ENCODE measurements at regions not wholly inside any gene's neighbourhood (a gene's known extent, or its start where the extent isn't known, plus 50 kb on each side); places are given as distances from the start of the nearest gene placed in this dataset.

GRCh38 chr2:56981554-56981953, 797.8 kb downstream of the CCDC85A start:
- no peak overlapping the region for H3K4me3 ChIP-seq
- H3K9ac ChIP-seq, result no peak overlapping the region
- in situ Hi-C loops (cut with MboI), result no loop called here
- H3K9me3 ChIP-seq (ENCODE audit: low read depth), result no peaks in the 10 kb centered on the region
- no peaks in the 10 kb centered on the region for H3K27me3 ChIP-seq (replicated peaks; ENCODE audit: insufficient read depth)
- peak; percentile 34 for DNase-seq
- WGBS, 2 experiments (ENCODE audit: low coverage in 1 of 2, low lambda C conversion rate in 2 of 2, missing lambda C conversion rate in 2 of 2), result 35 to 54% methylated on average over 4 of the region's 4 CpGs
- H2AFZ ChIP-seq, result no peak overlapping the region
- no peaks in the 10 kb centered on the region for H3K79me2 ChIP-seq (ENCODE audit: insufficient read depth)
- H3F3A ChIP-seq (ENCODE audit: insufficient read depth), result no peaks in the 10 kb centered on the region
- no peaks in the 10 kb centered on the region for H3K36me3 ChIP-seq (ENCODE audit: low read depth)
- H3K9me2 ChIP-seq (ENCODE audit: insufficient read depth), result no peaks in the 10 kb centered on the region
- H3K4me2 ChIP-seq (ENCODE audit: unreplicated experiment), result no peak overlapping the region
- no peaks in the 10 kb centered on the region for H4K20me1 ChIP-seq (ENCODE audit: insufficient read depth)
- no peak for TF ChIP-seq EZH2phosphoT487 (IDR thresholded peaks at IDR 0.05; ENCODE audit: insufficient read depth, low read depth)
- no peak for TF ChIP-seq EZH2 (IDR thresholded peaks at IDR 0.05; ENCODE audit: insufficient read depth, poor library complexity, severe bottlenecking)
- H3K27ac ChIP-seq, result no peak overlapping the region
- H3K4me1 ChIP-seq (ENCODE audit: insufficient read depth), result no peaks in the 10 kb centered on the region

- no peak overlapping the region for H3K27ac ChIP-seq
- in situ Hi-C loops (cut with MboI), result no loop called here
- H3K9me2 ChIP-seq (ENCODE audit: insufficient read depth), result no peaks in the 10 kb centered on the region
- no peaks in the 10 kb centered on the region for H3K79me2 ChIP-seq (ENCODE audit: insufficient read depth)
- H3F3A ChIP-seq (ENCODE audit: insufficient read depth), result no peaks in the 10 kb centered on the region
- H3K4me3 ChIP-seq, result no peak overlapping the region
- TF ChIP-seq EZH2 (IDR thresholded peaks at IDR 0.05; ENCODE audit: insufficient read depth, poor library complexity, severe bottlenecking) (no peak), EZH2phosphoT487 (IDR thresholded peaks at IDR 0.05; ENCODE audit: insufficient read depth, low read depth) (no peak)
- no peak overlapping the region for H3K4me2 ChIP-seq (ENCODE audit: unreplicated experiment)
- H4K20me1 ChIP-seq (ENCODE audit: insufficient read depth), result no peaks in the 10 kb centered on the region
- no peaks in the 10 kb centered on the region for H3K9me3 ChIP-seq (ENCODE audit: low read depth)
- H3K27me3 ChIP-seq (replicated peaks; ENCODE audit: insufficient read depth), result no peaks in the 10 kb centered on the region
- no peak for DNase-seq
- no peak overlapping the region for H3K9ac ChIP-seq
- H3K36me3 ChIP-seq (ENCODE audit: low read depth), result no peaks in the 10 kb centered on the region
- H2AFZ ChIP-seq, result no peak overlapping the region
- H3K4me1 ChIP-seq (ENCODE audit: insufficient read depth), result no peaks in the 10 kb centered on the region
These were observed 801.8 kb downstream of the CCDC85A start for GRCh38 chr2:56985609-56986008.

DNA sequence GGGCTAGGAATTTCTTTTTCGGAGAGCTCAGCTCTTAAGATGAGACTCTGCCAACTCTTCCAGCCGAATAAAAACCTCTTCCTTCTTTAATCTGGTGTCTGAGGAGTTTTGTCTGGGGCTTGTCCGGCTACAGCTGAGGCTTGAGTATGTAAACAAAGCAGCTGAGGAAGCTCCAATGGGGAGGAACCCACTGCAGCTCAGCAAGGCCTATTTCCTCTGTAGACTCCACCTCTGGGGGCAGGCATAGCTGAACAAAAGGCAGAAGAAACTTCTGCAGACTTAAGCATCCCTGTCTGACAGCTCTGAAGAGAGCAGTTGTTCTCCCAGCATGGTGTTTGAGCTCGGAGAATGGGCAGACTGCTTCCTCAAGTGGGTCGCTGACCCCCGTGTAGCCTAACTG, 838.7 kb downstream of the CCDC85A start:
- H3K4me2 ChIP-seq (ENCODE audit: unreplicated experiment), result no peak overlapping the region
- peak; percentile 5 for DNase-seq
- no peaks in the 10 kb centered on the region for H3K9me3 ChIP-seq (ENCODE audit: low read depth)
- no peak overlapping the region for H3K9ac ChIP-seq
- no peak overlapping the region for H3K27ac ChIP-seq
- H3K36me3 ChIP-seq (ENCODE audit: low read depth), result no peaks in the 10 kb centered on the region
- in situ Hi-C loops (cut with MboI), result no loop called here
- H4K20me1 ChIP-seq (ENCODE audit: insufficient read depth), result no peaks in the 10 kb centered on the region
- H3F3A ChIP-seq (ENCODE audit: insufficient read depth), result no peaks in the 10 kb centered on the region
- no peaks in the 10 kb centered on the region for H3K79me2 ChIP-seq (ENCODE audit: insufficient read depth)
- H3K27me3 ChIP-seq (replicated peaks; ENCODE audit: insufficient read depth), result no peaks in the 10 kb centered on the region
- H3K4me1 ChIP-seq (ENCODE audit: insufficient read depth), result no peaks in the 10 kb centered on the region
- 0 out of 2 replicates have a peak overlapping the region, but pooled peaks have one; percentile 44 for H2AFZ ChIP-seq
- no peaks in the 10 kb centered on the region for H3K9me2 ChIP-seq (ENCODE audit: insufficient read depth)
- no peak for TF ChIP-seq EZH2 (IDR thresholded peaks at IDR 0.05; ENCODE audit: insufficient read depth, poor library complexity, severe bottlenecking)
- TF ChIP-seq EZH2phosphoT487 (IDR thresholded peaks at IDR 0.05; ENCODE audit: insufficient read depth, low read depth), result no peak
- WGBS, 2 experiments (ENCODE audit: low coverage in 1 of 2, low lambda C conversion rate in 2 of 2, missing lambda C conversion rate in 2 of 2), result 20 to 36% methylated on average over 6 of the region's 6 CpGs
- no peak overlapping the region for H3K4me3 ChIP-seq

GRCh38 chr2:57044931-57045635, 861.3 kb downstream of the CCDC85A start:
- H3K27ac ChIP-seq, result no peak overlapping the region
- H3K9ac ChIP-seq, result no peak overlapping the region

More at GRCh38 chr2:57044931-57045635, 861.3 kb downstream of the CCDC85A start:
- H3K4me2 ChIP-seq (ENCODE audit: unreplicated experiment), result no peak overlapping the region
- no peak for TF ChIP-seq EZH2 (IDR thresholded peaks at IDR 0.05; ENCODE audit: insufficient read depth, poor library complexity, severe bottlenecking)
- TF ChIP-seq EZH2phosphoT487 (IDR thresholded peaks at IDR 0.05; ENCODE audit: insufficient read depth, low read depth), result no peak
- H3K4me3 ChIP-seq, result no peak overlapping the region
- DNase-seq, result no peak
- no peaks in the 10 kb centered on the region for H3K9me2 ChIP-seq (ENCODE audit: insufficient read depth)
- H2AFZ ChIP-seq, result no peak overlapping the region
- in situ Hi-C loops (cut with MboI), result no loop called here
- H3K9me3 ChIP-seq (ENCODE audit: low read depth), result no peaks in the 10 kb centered on the region
- H3K4me1 ChIP-seq (ENCODE audit: insufficient read depth), result no peaks in the 10 kb centered on the region
- no peaks in the 10 kb centered on the region for H3F3A ChIP-seq (ENCODE audit: insufficient read depth)
- H4K20me1 ChIP-seq (ENCODE audit: insufficient read depth), result no peaks in the 10 kb centered on the region
- H3K79me2 ChIP-seq (ENCODE audit: insufficient read depth), result no peaks in the 10 kb centered on the region
- no peaks in the 10 kb centered on the region for H3K27me3 ChIP-seq (replicated peaks; ENCODE audit: insufficient read depth)
- 32 to 34% methylated on average over 4 of the region's 4 CpGs for WGBS, 2 experiments (ENCODE audit: low coverage in 1 of 2, low lambda C conversion rate in 2 of 2, missing lambda C conversion rate in 2 of 2)
- no peaks in the 10 kb centered on the region for H3K36me3 ChIP-seq (ENCODE audit: low read depth)

Data from GM23248 (cell line).